IMR-90 (cell line): ENCODE measurements at regions not wholly inside any gene's neighbourhood (a gene's known extent, or its start where the extent isn't known, plus 50 kb on each side); places are given as distances from the start of the nearest gene placed in this dataset.

Experiments used
- ATAC-seq: fragments of 200-7000 bp; cut with Tn5 transposase; 2 replicates; pipeline ENCODE4 v1.9.1; 2020; ENCODE audit warnings: low read depth, mild to moderate bottlenecking, moderate library complexity
- BruUV-seq: library from RNA; stranded (reverse); fragments of 400-500 nt; replicated peaks from 2 replicates; lab custom pipeline; 2021; lab: Mats Ljungman, UMichigan
- CTCF ChIA-PET: fragments of 300-600 bp; formaldehyde crosslinking; extraction: SDS; loops from one replicate; lab custom pipeline; 2021; ENCODE audit warnings: antibody characterized with exemption; lab: Yijun Ruan, JAX
- POLR2A ChIA-PET: fragments of 300-600 bp; sonication (Branson Sonifier 250); formaldehyde crosslinking; loops from one replicate; lab custom pipeline; 2022; ENCODE audit warnings: antibody characterized with exemption; ENCODE audit not compliant: unreplicated experiment; lab: Charles Lee
- DNase-seq: peaks from one replicate; pipeline ENCODE4 v3.0.0; 2013
- H2AFZ ChIP-seq: replicated peaks from 2 replicates; pipeline ENCODE3; 2013; ENCODE audit warnings: low read length, mild to moderate bottlenecking; ENCODE audit not compliant: poor library complexity
- H2AK5ac ChIP-seq: 2 replicates; pipeline ENCODE4 v1.6.1; 2013; ENCODE audit warnings: low read depth, low read length, inconsistent platforms
- H2AK9ac ChIP-seq: replicated peaks from 2 replicates; pipeline ENCODE3; 2013; ENCODE audit warnings: mild to moderate bottlenecking, low read depth, low read length, moderate library complexity; ENCODE audit not compliant: poor library complexity
- H2BK120ac ChIP-seq: 2 replicates; pipeline ENCODE4 v1.6.1; 2013; ENCODE audit warnings: low read depth, low read length, inconsistent platforms
- H2BK15ac ChIP-seq: 3 replicates; pipeline ENCODE4 v1.6.1; 2013; ENCODE audit warnings: low read depth, low read length, inconsistent platforms
- H2BK20ac ChIP-seq: 2 replicates; pipeline ENCODE4 v1.6.1; 2013; ENCODE audit warnings: low read depth, mild to moderate bottlenecking, inconsistent platforms, low read length, moderate library complexity
- H2BK5ac ChIP-seq: 2 replicates; pipeline ENCODE4 v1.6.1; 2013; ENCODE audit warnings: mild to moderate bottlenecking, low read depth, low read length, inconsistent platforms; ENCODE audit not compliant: poor library complexity, severe bottlenecking
- H3K14ac ChIP-seq: replicated peaks from 2 replicates; pipeline ENCODE4 v1.6.1; 2013; ENCODE audit warnings: low read depth, low read length, inconsistent platforms
- H3K18ac ChIP-seq: 2 replicates; pipeline ENCODE4 v1.6.1; 2013; ENCODE audit warnings: low read depth, low read length, control low read depth
- H3K23ac ChIP-seq: 2 replicates; pipeline ENCODE4 v1.6.1; 2013; ENCODE audit warnings: low read depth, low read length, inconsistent platforms
- H3K27ac ChIP-seq: 2 replicates; pipeline ENCODE4 v1.5.1; 2013; ENCODE audit warnings: mild to moderate bottlenecking, control low read depth, low read length; ENCODE audit not compliant: insufficient read depth
- H3K27me3 ChIP-seq: 2 replicates; pipeline ENCODE4 v1.6.1; 2013; ENCODE audit warnings: low read length; ENCODE audit not compliant: control insufficient read depth, insufficient read depth
- H3K36me3 ChIP-seq: 2 replicates; pipeline ENCODE4 v1.6.1; 2013; ENCODE audit warnings: low read length, mixed read lengths; ENCODE audit not compliant: control insufficient read depth, insufficient read depth
- H3K4ac ChIP-seq: 2 replicates; pipeline ENCODE4 v1.6.1; 2013; ENCODE audit warnings: low read depth, low read length, inconsistent platforms
- H3K4me1 ChIP-seq: 2 replicates; pipeline ENCODE4 v1.6.1; 2013; ENCODE audit warnings: low read length, mixed read lengths; ENCODE audit not compliant: control insufficient read depth, insufficient read depth
- H3K4me2 ChIP-seq: 2 replicates; pipeline ENCODE4 v1.6.1; 2013; ENCODE audit warnings: low read depth, mild to moderate bottlenecking, control low read depth, low read length, moderate library complexity
- H3K4me3 ChIP-seq: 2 replicates; pipeline ENCODE4 v1.5.1; 2013; ENCODE audit warnings: low read depth, mild to moderate bottlenecking, control low read depth, low read length, moderate library complexity; ENCODE audit not compliant: insufficient read depth
- H3K56ac ChIP-seq: 2 replicates; pipeline ENCODE4 v1.6.1; 2013; ENCODE audit warnings: low read length, inconsistent platforms; ENCODE audit not compliant: insufficient read depth; ENCODE audit errors: extremely low read depth
- H3K79me1 ChIP-seq, 2 experiments: 2 replicates each; pipeline ENCODE4 v1.6.1; 2013; ENCODE audit warnings: low read length in 2 of 2, inconsistent platforms in 1 of 2, low read depth in 1 of 2
- H3K9ac ChIP-seq: 2 replicates; pipeline ENCODE4 v1.6.1; 2013; ENCODE audit warnings: low read depth, low read length, control low read depth
- H3K9me1 ChIP-seq: 2 replicates; pipeline ENCODE4 v1.6.1; 2013; ENCODE audit warnings: low read length, inconsistent platforms; ENCODE audit not compliant: insufficient read depth
- H3K9me3 ChIP-seq: 2 replicates; pipeline ENCODE4 v1.6.1; 2013; ENCODE audit warnings: low read length; ENCODE audit not compliant: control insufficient read depth, insufficient read depth
- H4K20me1 ChIP-seq: 2 replicates; pipeline ENCODE4 v1.6.1; 2013; ENCODE audit warnings: low read length, inconsistent platforms; ENCODE audit not compliant: insufficient read depth
- H4K5ac ChIP-seq: 2 replicates; pipeline ENCODE4 v1.6.1; 2013; ENCODE audit warnings: mild to moderate bottlenecking, low read depth, low read length, control low read depth
- H4K8ac ChIP-seq, 2 experiments: 2 replicates each; pipeline ENCODE4 v1.6.1; 2013; ENCODE audit warnings: low read depth in 2 of 2, low read length in 2 of 2, control low read depth in 1 of 2, inconsistent platforms in 1 of 2
- H4K91ac ChIP-seq: 2 replicates; pipeline ENCODE4 v1.6.1; 2013; ENCODE audit warnings: low read depth, low read length, inconsistent platforms; ENCODE audit not compliant: insufficient read depth
- BHLHE40 ChIP-seq: fragments of 150-350 bp; IDR thresholded peaks from 2 replicates; pipeline ENCODE4 v1.6.1; 2016; ENCODE audit warnings: mild to moderate bottlenecking, low read depth, low read length
- CEBPB ChIP-seq: IDR thresholded peaks from 2 replicates; pipeline ENCODE4 v1.6.1; 2012; ENCODE audit warnings: low read depth, low read length, improper control_type of control experiment
- CHD1 ChIP-seq: IDR thresholded peaks from 2 replicates; pipeline ENCODE4 v1.6.1; 2012; ENCODE audit warnings: low read depth, low read length, improper control_type of control experiment
- CTCF ChIP-seq: conservative IDR thresholded peaks from 2 replicates; pipeline ENCODE4 v1.5.1; 2012; ENCODE audit warnings: mild to moderate bottlenecking, low read depth, low read length, improper control_type of control experiment
- ELK1 ChIP-seq: fragments of 150-350 bp; IDR thresholded peaks from 2 replicates; pipeline ENCODE4 v1.6.1; 2016; ENCODE audit warnings: low read depth, mild to moderate bottlenecking, low read length, moderate library complexity, borderline replicate concordance
- FOS ChIP-seq: fragments of 150-350 bp; IDR thresholded peaks from 2 replicates; pipeline ENCODE4 v1.6.1; 2016; ENCODE audit warnings: low read depth, low read length
- MAFK ChIP-seq: IDR thresholded peaks from 2 replicates; pipeline ENCODE4 v1.6.1; 2012; ENCODE audit warnings: low read depth, low read length, improper control_type of control experiment
- MAZ ChIP-seq: IDR thresholded peaks from 2 replicates; pipeline ENCODE4 v1.6.1; 2012; ENCODE audit warnings: low read depth, mild to moderate bottlenecking, low read length, improper control_type of control experiment, moderate library complexity, borderline replicate concordance
- MXI1 ChIP-seq: IDR thresholded peaks from 2 replicates; pipeline ENCODE4 v1.6.1; 2012; ENCODE audit warnings: low read depth, mild to moderate bottlenecking, low read length, moderate library complexity, borderline replicate concordance
- NFE2L2 ChIP-seq: fragments of 150-350 bp; IDR thresholded peaks from 2 replicates; pipeline ENCODE4 v1.6.1; 2016; ENCODE audit warnings: low read depth, mild to moderate bottlenecking, low read length
- POLR2A ChIP-seq: IDR thresholded peaks from 2 replicates; pipeline ENCODE4 v1.6.1; 2012; ENCODE audit warnings: mild to moderate bottlenecking, low read depth, low read length
- RAD21 ChIP-seq: IDR thresholded peaks from 2 replicates; pipeline ENCODE4 v1.6.1; 2012; ENCODE audit warnings: low read length, improper control_type of control experiment
- RCOR1 ChIP-seq: IDR thresholded peaks from 2 replicates; pipeline ENCODE4 v1.6.1; 2012; ENCODE audit warnings: mild to moderate bottlenecking, low read length, improper control_type of control experiment; ENCODE audit not compliant: insufficient replicate concordance
- SMC3 ChIP-seq: fragments of 150-350 bp; IDR thresholded peaks from 2 replicates; pipeline ENCODE4 v1.6.1; 2016; ENCODE audit warnings: low read depth, mild to moderate bottlenecking, antibody characterized with exemption, low read length, moderate library complexity
- USF2 ChIP-seq: fragments of 150-350 bp; IDR thresholded peaks from 2 replicates; pipeline ENCODE4 v1.6.1; 2017; ENCODE audit warnings: mild to moderate bottlenecking, antibody characterized with exemption, low read length, low read depth
- WGBS, 2 experiments: methylation state at CpG; one replicate each; pipeline versions ENCODE4 v1.1.5 to v1.1.7; 2013; ENCODE audit warnings: missing lambda C conversion rate in 2 of 2; ENCODE audit not compliant: insufficient read length in 1 of 2; ENCODE audit errors: extremely low coverage in 2 of 2; 5-methylcytosine and 5-hydroxymethylcytosine counted together
- dilution Hi-C: fragments of 300-500 bp; cut with HindIII; formaldehyde crosslinking; loops from one replicate; pipeline ENCODE4 v1.14.3; 2018; ENCODE audit warnings: low sequenced_read_pairs; ENCODE audit not compliant: unreplicated experiment
- in situ Hi-C: fragments of 300-500 bp; cut with MboI; formaldehyde crosslinking; loops from 3 replicates; pipeline ENCODE4 v1.14.3; 2019; ENCODE audit warnings: low sequenced_read_pairs, inconsistent platforms, mixed read lengths
- intact Hi-C: fragments of 100-400 bp; cut with micrococcal nuclease; formaldehyde crosslinking; loops from 2 replicates; pipeline ENCODE4 v1.10.0; 2022

GRCh38 chr6:43873806-43874714 is 104.0 kb downstream of the VEGFA start:
- no peak for TF ChIP-seq SMC3
- no peak for TF ChIP-seq CHD1
- no peak for TF ChIP-seq CEBPB
- TF ChIP-seq NFE2L2: no peak
- TF ChIP-seq MAZ: no peak
- no peak for TF ChIP-seq MXI1
- no peak for TF ChIP-seq CTCF
- no peak for TF ChIP-seq USF2
- TF ChIP-seq RAD21: no peak
- no peak for TF ChIP-seq BHLHE40
- no peak for TF ChIP-seq MAFK
- TF ChIP-seq POLR2A: no peak
- TF ChIP-seq RCOR1: no peak
- no peak for TF ChIP-seq ELK1
- TF ChIP-seq FOS: no peak
- Histone ChIP-seq H3K79me1 (no peaks in the 10 kb centered on the region), H3K27ac (no peak overlapping the region), H2AFZ (no peak overlapping the region), H3K4me1 (no peaks in the 10 kb centered on the region; the same call in 1 of the 2 replicates), H3K4me2 (no peak overlapping the region), H3K56ac (no peak overlapping the region), H3K4me3 (no peak overlapping the region), H4K91ac (no peak overlapping the region), H4K5ac (no peak overlapping the region), H3K27me3 (peaks cover 34% of the 10 kb centered on the region), H3K36me3 (no peaks in the 10 kb centered on the region), H4K20me1 (no peaks in the 10 kb centered on the region), H3K9ac (no peak overlapping the region), H3K4ac (no peak overlapping the region), H3K9me3 (no peaks in the 10 kb centered on the region), H2BK15ac (no peak overlapping the region), H2BK20ac (no peak overlapping the region), H3K18ac (no peak overlapping the region), H2AK9ac (no peak overlapping the region), H2AK5ac (no peak overlapping the region), H3K9me1 (no peaks in the 10 kb centered on the region), H3K23ac (no peak overlapping the region), H3K14ac (0 out of 2 replicates have a peak overlapping the region, but pooled peaks have one; percentile 11), H2BK120ac (no peak overlapping the region), H4K8ac (no peak overlapping the region), H2BK5ac (no peak overlapping the region)
- in situ Hi-C loops (no loop called here), intact Hi-C loops (no loop called here), dilution Hi-C loops (no loop called here)
- ChIA-PET POLR2A (no interaction called here), CTCF (no interaction called here)
- no TSS peak for BruUV-seq
- 86% methylated on average over 1 of the region's 3 CpGs; no CpG with 5 or more reads in 1 of the 2 experiments for WGBS, 2 experiments
- no peak for DNase-seq
- no peak for ATAC-seq
